Calu3 (cell line): ENCODE measurements at regions not wholly inside any gene's neighbourhood (a gene's known extent, or its start where the extent isn't known, plus 50 kb on each side); places are given as distances from the start of the nearest gene placed in this dataset.

Experiments
- BruUV-seq: library from RNA; stranded (reverse); fragments of 400-500 nt; replicated peaks from 2 replicates; lab custom pipeline; 2021; lab: Mats Ljungman, UMichigan
- CTCF ChIA-PET: fragments of 300-600 bp; sonication (Branson Sonifier 250); formaldehyde crosslinking; loops from one replicate; lab custom pipeline; 2022; ENCODE audit warnings: antibody characterized with exemption; lab: Charles Lee
- DNase-seq: peaks from one replicate; pipeline ENCODE4 v3.0.0; 2022
- H3K27ac Mint-ChIP-seq: one replicate; pipeline ENCODE4 v1.8.0; 2022; ENCODE audit warnings: mixed read lengths; ENCODE audit not compliant: unreplicated experiment
- H3K27me3 Mint-ChIP-seq: one replicate; pipeline ENCODE4 v1.8.0; 2022; ENCODE audit warnings: mixed read lengths; ENCODE audit not compliant: unreplicated experiment
- H3K36me3 Mint-ChIP-seq: one replicate; pipeline ENCODE4 v1.8.0; 2022; ENCODE audit warnings: mild to moderate bottlenecking, moderate library complexity, mixed read lengths; ENCODE audit not compliant: insufficient read depth, unreplicated experiment
- H3K4me1 Mint-ChIP-seq: one replicate; pipeline ENCODE4 v1.8.0; 2022; ENCODE audit warnings: mild to moderate bottlenecking, low read depth, mixed read lengths; ENCODE audit not compliant: unreplicated experiment
- H3K4me3 Mint-ChIP-seq: one replicate; pipeline ENCODE4 v1.8.0; 2022; ENCODE audit warnings: mild to moderate bottlenecking, low read depth, moderate library complexity, mixed read lengths; ENCODE audit not compliant: unreplicated experiment
- H3K9me3 Mint-ChIP-seq: one replicate; pipeline ENCODE4 v1.8.0; 2022; ENCODE audit warnings: low read depth, mixed read lengths; ENCODE audit not compliant: unreplicated experiment
- CTCF ChIP-seq: fragments of 200-600 bp; IDR thresholded peaks from one replicate; pipeline ENCODE4 v1.8.0; 2022; ENCODE audit warnings: antibody characterized with exemption; ENCODE audit not compliant: unreplicated experiment
- intact Hi-C: fragments of 100-400 bp; cut with micrococcal nuclease; formaldehyde crosslinking; loops from one replicate; pipeline ENCODE4 v1.10.0; 2022; ENCODE audit not compliant: unreplicated experiment

GRCh38 chrX:84709987-84710386 is 207.7 kb upstream of the HDX start:
- intact Hi-C loops: no loop called here
- H3K27me3 Mint-ChIP-seq: no peaks in the 10 kb centered on the region
- no peak for DNase-seq
- H3K4me1 Mint-ChIP-seq: no peaks in the 10 kb centered on the region
- CTCF ChIA-PET: no interaction called here
- peaks cover 5% of the 10 kb centered on the region for H3K9me3 Mint-ChIP-seq
- no peak overlapping the region for H3K27ac Mint-ChIP-seq
- no TSS peak for BruUV-seq
- TF ChIP-seq CTCF: no peak
- no peak overlapping the region for H3K4me3 Mint-ChIP-seq
- no peaks in the 10 kb centered on the region for H3K36me3 Mint-ChIP-seq

GRCh38 chrX:84710611-84711010 is 208.4 kb upstream of the HDX start:
- Mint-ChIP-seq H3K27ac (no peak overlapping the region), H3K4me1 (no peaks in the 10 kb centered on the region), H3K36me3 (no peaks in the 10 kb centered on the region), H3K4me3 (no peak overlapping the region), H3K9me3 (peaks cover 5% of the 10 kb centered on the region), H3K27me3 (no peaks in the 10 kb centered on the region)
- no peak for DNase-seq
- no TSS peak for BruUV-seq
- CTCF ChIA-PET: no interaction called here
- intact Hi-C loops: no loop called here
- TF ChIP-seq CTCF: no peak

- Mint-ChIP-seq H3K9me3 (peaks cover 5% of the 10 kb centered on the region), H3K4me1 (no peaks in the 10 kb centered on the region), H3K4me3 (no peak overlapping the region), H3K27me3 (no peaks in the 10 kb centered on the region), H3K36me3 (no peaks in the 10 kb centered on the region), H3K27ac (no peak overlapping the region)
- intact Hi-C loops: no loop called here
- TF ChIP-seq CTCF: no peak
- CTCF ChIA-PET: no interaction called here
- no TSS peak for BruUV-seq
- no peak for DNase-seq
These were observed 210.4 kb upstream of the HDX start for GRCh38 chrX:84712621-84713020.

GRCh38 chrX:84715315-84715714 is 213.1 kb upstream of the HDX start:
- H3K9me3 Mint-ChIP-seq: no peaks in the 10 kb centered on the region
- BruUV-seq: no TSS peak
- no peaks in the 10 kb centered on the region for H3K27me3 Mint-ChIP-seq
- CTCF ChIA-PET: no interaction called here
- H3K4me1 Mint-ChIP-seq: no peaks in the 10 kb centered on the region
- intact Hi-C loops: no loop called here
- no peak for TF ChIP-seq CTCF
- no peak overlapping the region for H3K27ac Mint-ChIP-seq
- DNase-seq: no peak
- no peaks in the 10 kb centered on the region for H3K36me3 Mint-ChIP-seq
- no peak overlapping the region for H3K4me3 Mint-ChIP-seq
